GM20000 (cell line): ENCODE measurements at regions not wholly inside any gene's neighbourhood (a gene's known extent, or its start where the extent isn't known, plus 50 kb on each side); places are given as distances from the start of the nearest gene placed in this dataset.

Source experiments
- DNase-seq: peaks from one replicate; pipeline ENCODE4 v3.0.0; 2012; ENCODE audit warnings: low spot score
- CTCF ChIP-seq: IDR thresholded peaks from 2 replicates; pipeline ENCODE4 v1.5.1; 2012; ENCODE audit warnings: mild to moderate bottlenecking, control low read depth; ENCODE audit errors: extremely low read depth, missing control alignments

GRCh38 chr3:16103472-16103871, 71.0 kb upstream of the GALNT15 start:
- no peak for DNase-seq
- no peak for TF ChIP-seq CTCF

GRCh38 chr3:16104156-16104555, 70.3 kb upstream of the GALNT15 start:
- TF ChIP-seq CTCF: no peak
- no peak for DNase-seq

GRCh38 chr3:16106050-16106449, 68.4 kb upstream of the GALNT15 start:
- TF ChIP-seq CTCF: no peak
- no peak for DNase-seq

GRCh38 chr3:16108424-16108823, 66.1 kb upstream of the GALNT15 start:
- no peak for DNase-seq
- no peak for TF ChIP-seq CTCF

- no peak for TF ChIP-seq CTCF
- DNase-seq: no peak
Measured at GRCh38 chr3:16109929-16110328, 64.6 kb upstream of the GALNT15 start.

- no peak for TF ChIP-seq CTCF
- no peak for DNase-seq
Measured at GRCh38 chr3:16112910-16113504, 61.5 kb upstream of the GALNT15 start.

- TF ChIP-seq CTCF: no peak
- no peak for DNase-seq
Measured at GRCh38 chr3:16113704-16114103, 60.8 kb upstream of the GALNT15 start.
